Body of pancreas (tissue), 4 donors: ENCODE measurements at regions not wholly inside any gene's neighbourhood (a gene's known extent, or its start where the extent isn't known, plus 50 kb on each side); places are given as distances from the start of the nearest gene placed in this dataset.

Experiments
- ATAC-seq: fragments of 150-250 bp; one replicate; pipeline ENCODE4 v1.9.1; 2016
- DNase-seq, 4 donors: peaks; one replicate each; pipeline ENCODE4 v3.0.0-alpha.2; 2019
- H3K27ac ChIP-seq, 4 donors: fragments of 200-600 bp; sonication (generic); 1 replicate in 3 of 4; 2 replicates in 1 of 4; pipeline versions ENCODE4 v1.5.1 to v1.6.1; 2016 to 2019; ENCODE audit warnings: mild to moderate bottlenecking in 1 of 4, mixed read lengths in 1 of 4, moderate library complexity in 1 of 4
- H3K27me3 ChIP-seq, 2 donors: fragments of 200-600 bp; sonication (generic); one replicate each; pipeline ENCODE4 v1.6.0; 2016; ENCODE audit warnings: mild to moderate bottlenecking in 1 of 2
- H3K36me3 ChIP-seq, 2 donors: fragments of 200-600 bp; sonication (generic); replicated peaks in 1 of 2; 2 replicates each; pipeline ENCODE4 v1.5.1; 2016; ENCODE audit warnings: low read depth in 2 of 2; ENCODE audit not compliant: insufficient read depth in 1 of 2
- H3K4me1 ChIP-seq: fragments of 200-600 bp; sonication (generic); one replicate; pipeline ENCODE4 v1.6.0; 2016
- H3K4me3 ChIP-seq, 2 donors: fragments of 200-600 bp; sonication (generic); 1 replicate in 1 of 2; 2 replicates in 1 of 2; pipeline ENCODE4 v1.5.1; 2016 to 2019
- H3K9me3 ChIP-seq, 3 donors: fragments of 200-600 bp; sonication (generic); 1 replicate in 2 of 3; 2 replicates in 1 of 3; pipeline ENCODE4 v1.5.1; 2016
- POLR2A ChIP-seq, 3 donors: fragments of 450-650 bp; IDR thresholded peaks; one replicate each; pipeline ENCODE4 v1.6.1; 2016; ENCODE audit warnings: antibody characterized with exemption in 3 of 3, mild to moderate bottlenecking in 2 of 3
- WGBS, 2 donors: methylation state at CpG; one replicate each; pipeline ENCODE4 v1.1.5; 2017; 5-methylcytosine and 5-hydroxymethylcytosine counted together
- intact Hi-C: fragments of 100-400 bp; cut with DNase I; formaldehyde crosslinking; loops from one replicate; pipeline ENCODE4 v1.15.1; 2023
- TF ChIP-seq, protein P1 (sequence below), 7 experiments: fragments of 450-650 bp in 4 of 7; fragments of 200-600 bp in 3 of 7; sonication (generic) in 3 of 7; IDR thresholded peaks; one replicate each; pipeline ENCODE4 v1.5.1; 2016 to 2019; ENCODE audit warnings: antibody characterized with exemption in 7 of 7

DNA sequence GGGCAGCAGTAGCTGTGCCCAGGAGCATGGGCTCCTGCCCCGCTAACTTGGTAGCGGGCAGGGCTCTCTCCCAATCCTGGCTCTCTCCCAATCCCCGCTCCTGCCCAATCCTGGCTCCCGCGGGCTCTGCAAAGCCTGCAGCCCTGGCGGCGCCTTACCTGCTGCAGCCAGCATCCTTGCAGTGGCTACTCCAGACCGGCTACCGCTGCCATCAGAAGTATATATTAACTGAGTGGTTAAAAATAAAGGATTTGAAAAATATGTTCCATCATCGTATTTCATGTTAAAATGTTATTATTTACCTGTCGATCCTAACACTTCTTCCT, 698.2 kb downstream of the SLITRK1 start:
- no peak overlapping the region for H3K4me3 ChIP-seq
- H3K4me1 ChIP-seq: no peaks in the 10 kb centered on the region
- no peak for DNase-seq
- WGBS, 2 donors: 91 to 92% methylated on average over 9 to 11 of the region's 11 CpGs
- H3K9me3 ChIP-seq: no peaks in the 10 kb centered on the region
- TF ChIP-seq, protein P1, sequence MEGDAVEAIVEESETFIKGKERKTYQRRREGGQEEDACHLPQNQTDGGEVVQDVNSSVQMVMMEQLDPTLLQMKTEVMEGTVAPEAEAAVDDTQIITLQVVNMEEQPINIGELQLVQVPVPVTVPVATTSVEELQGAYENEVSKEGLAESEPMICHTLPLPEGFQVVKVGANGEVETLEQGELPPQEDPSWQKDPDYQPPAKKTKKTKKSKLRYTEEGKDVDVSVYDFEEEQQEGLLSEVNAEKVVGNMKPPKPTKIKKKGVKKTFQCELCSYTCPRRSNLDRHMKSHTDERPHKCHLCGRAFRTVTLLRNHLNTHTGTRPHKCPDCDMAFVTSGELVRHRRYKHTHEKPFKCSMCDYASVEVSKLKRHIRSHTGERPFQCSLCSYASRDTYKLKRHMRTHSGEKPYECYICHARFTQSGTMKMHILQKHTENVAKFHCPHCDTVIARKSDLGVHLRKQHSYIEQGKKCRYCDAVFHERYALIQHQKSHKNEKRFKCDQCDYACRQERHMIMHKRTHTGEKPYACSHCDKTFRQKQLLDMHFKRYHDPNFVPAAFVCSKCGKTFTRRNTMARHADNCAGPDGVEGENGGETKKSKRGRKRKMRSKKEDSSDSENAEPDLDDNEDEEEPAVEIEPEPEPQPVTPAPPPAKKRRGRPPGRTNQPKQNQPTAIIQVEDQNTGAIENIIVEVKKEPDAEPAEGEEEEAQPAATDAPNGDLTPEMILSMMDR (IDR thresholded peaks at IDR 0.05): no peak
- TF ChIP-seq POLR2A (IDR thresholded peaks at IDR 0.05): no peak
- no peak for ATAC-seq
- intact Hi-C loops: no loop called here
- no peaks in the 10 kb centered on the region for H3K36me3 ChIP-seq
- no peak overlapping the region for H3K27ac ChIP-seq
- H3K27me3 ChIP-seq: no peaks in the 10 kb centered on the region

DNA sequence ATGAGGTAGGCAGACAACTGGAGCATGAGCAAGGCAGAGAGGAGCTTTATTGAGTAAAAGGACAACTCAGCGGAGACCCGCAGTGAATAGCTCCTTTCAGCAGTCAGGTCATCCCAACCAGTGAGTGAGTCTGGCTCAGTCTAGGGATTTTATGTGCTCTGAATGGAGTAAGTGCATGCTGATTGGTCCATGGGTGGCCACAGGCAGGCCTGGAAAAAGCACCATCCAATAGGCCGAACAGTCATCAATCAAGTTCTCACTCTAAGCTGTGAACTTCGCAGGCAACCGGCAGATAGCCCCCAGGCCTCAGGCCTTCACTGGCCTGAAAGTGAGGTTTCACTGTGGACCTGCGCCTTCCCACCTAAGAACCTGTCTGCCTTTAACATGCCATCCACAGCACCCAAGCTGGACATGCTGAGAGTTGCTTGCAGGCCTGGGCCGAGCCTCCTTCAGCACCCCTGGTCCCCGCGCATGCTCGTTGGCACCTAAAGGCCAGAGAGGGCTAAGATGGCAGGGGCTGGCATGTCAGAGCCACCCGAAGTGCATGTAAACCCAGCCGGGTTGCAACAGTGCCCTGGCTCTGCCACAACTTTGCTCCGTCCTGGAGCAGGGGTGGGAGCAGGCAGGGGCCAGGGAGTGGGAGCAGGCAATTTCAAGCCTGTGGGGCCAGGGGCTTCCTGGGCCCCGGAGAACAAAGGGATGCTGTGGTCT, 698.7 kb downstream of the SLITRK1 start:
- intact Hi-C loops: no loop called here
- ATAC-seq: no peak

DNA sequence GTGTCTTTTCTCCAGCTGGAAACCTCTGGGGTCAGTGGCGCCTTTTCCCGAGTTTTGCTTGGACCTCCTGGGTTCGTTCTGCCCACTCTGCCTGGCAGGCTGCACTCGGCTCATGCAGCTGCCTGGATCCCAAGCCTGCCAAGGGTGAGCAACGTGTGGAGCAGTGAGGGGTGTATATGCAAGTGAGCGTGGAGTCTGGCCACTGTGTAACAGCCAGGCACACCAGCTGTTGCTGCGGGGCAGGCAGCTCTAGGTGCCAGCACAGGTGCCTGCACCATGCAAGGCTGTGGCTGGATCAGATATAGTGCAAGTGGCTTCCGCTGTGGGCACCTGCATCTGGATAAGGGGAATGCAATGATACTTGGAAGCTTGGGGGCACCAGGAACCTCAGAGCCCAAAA, 699.4 kb downstream of the SLITRK1 start:
- no peak for DNase-seq
- intact Hi-C loops: no loop called here
- Histone ChIP-seq H3K27ac (no peak overlapping the region), H3K4me1 (no peaks in the 10 kb centered on the region), H3K9me3 (no peaks in the 10 kb centered on the region), H3K4me3 (no peak overlapping the region), H3K27me3 (no peaks in the 10 kb centered on the region), H3K36me3 (no peaks in the 10 kb centered on the region)
- 71 to 78% methylated on average over 7 to 8 of the region's 8 CpGs for WGBS, 2 donors
- no peak for TF ChIP-seq POLR2A (IDR thresholded peaks at IDR 0.05)
- TF ChIP-seq, protein P1 (IDR thresholded peaks at IDR 0.05): no peak
- no peak for ATAC-seq

More for the DNA sequence above, 698.7 kb downstream of the SLITRK1 start:
- Histone ChIP-seq H3K27me3 (no peaks in the 10 kb centered on the region), H3K36me3 (no peaks in the 10 kb centered on the region), H3K4me1 (no peaks in the 10 kb centered on the region), H3K27ac (no peak overlapping the region), H3K4me3 (no peak overlapping the region), H3K9me3 (no peaks in the 10 kb centered on the region)
- DNase-seq: no peak
- 84 to 89% methylated on average over 10 to 14 of the region's 14 CpGs for WGBS, 2 donors
- no peak for TF ChIP-seq POLR2A (IDR thresholded peaks at IDR 0.05)
- TF ChIP-seq, protein P1 (IDR thresholded peaks at IDR 0.05): no peak

DNA sequence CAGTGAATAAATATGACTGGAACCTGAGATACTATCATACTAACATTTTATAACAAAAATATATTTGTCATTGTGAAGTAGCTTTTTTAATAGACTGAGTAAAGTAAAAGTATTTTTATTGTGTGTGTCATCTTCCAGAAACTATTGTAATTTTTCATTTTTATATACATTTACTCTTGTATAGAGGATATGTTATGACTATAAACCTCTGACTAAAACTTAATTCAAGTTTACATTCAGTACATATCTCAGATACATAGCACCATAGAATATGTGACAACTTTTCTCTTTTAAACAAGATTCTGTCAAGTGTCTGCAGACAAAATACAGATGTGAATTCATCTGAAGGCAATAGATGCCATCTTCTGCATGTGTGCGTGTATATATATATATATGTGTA, 704.3 kb downstream of the SLITRK1 start:
- Histone ChIP-seq H3K9me3 (no peaks in the 10 kb centered on the region), H3K36me3 (no peaks in the 10 kb centered on the region), H3K27me3 (no peaks in the 10 kb centered on the region), H3K27ac (no peak overlapping the region), H3K4me3 (no peak overlapping the region), H3K4me1 (no peaks in the 10 kb centered on the region)
- TF ChIP-seq, protein P1 (IDR thresholded peaks at IDR 0.05): no peak
- TF ChIP-seq POLR2A (IDR thresholded peaks at IDR 0.05): no peak
- 0 to 26% methylated on average over 1 of the region's 1 CpG for WGBS, 2 donors
- intact Hi-C loops: no loop called here
- no peak for ATAC-seq
- DNase-seq: no peak

DNA sequence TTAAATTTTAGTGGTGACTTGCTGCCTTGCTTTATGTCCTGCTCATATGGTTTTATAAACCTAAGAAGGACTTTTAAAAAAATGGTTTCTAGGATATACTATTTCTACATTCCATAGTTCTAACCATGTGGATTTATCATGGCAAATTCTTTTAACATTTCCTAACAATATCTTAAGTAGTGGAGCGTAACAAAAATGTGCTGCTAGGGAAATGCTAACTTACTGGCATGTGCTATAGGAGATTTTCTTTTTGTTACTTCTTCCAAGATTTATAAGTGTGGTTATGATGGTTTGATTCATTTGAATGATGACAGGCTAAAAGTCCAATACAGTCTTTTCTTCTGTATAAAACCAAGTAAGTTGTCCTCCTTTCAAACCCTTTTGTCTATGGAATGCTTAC, 713.7 kb downstream of the SLITRK1 start:
- intact Hi-C loops: no loop called here
- TF ChIP-seq, protein P1 (IDR thresholded peaks at IDR 0.05): no peak
- no peak for TF ChIP-seq POLR2A (IDR thresholded peaks at IDR 0.05)
- WGBS, 2 donors: 88 to 95% methylated on average over 1 of the region's 1 CpG
- DNase-seq (no peak), ATAC-seq (no peak)
- Histone ChIP-seq H3K27me3 (no peaks in the 10 kb centered on the region), H3K9me3 (no peaks in the 10 kb centered on the region), H3K36me3 (no peaks in the 10 kb centered on the region), H3K27ac (no peak overlapping the region), H3K4me1 (no peaks in the 10 kb centered on the region), H3K4me3 (no peak overlapping the region)
